ENCODE measurements at regions not wholly inside any gene's neighbourhood (a gene's known extent, or its start where the extent isn't known, plus 50 kb on each side); places are given as distances from the start of the nearest gene placed in this dataset.

DNA sequence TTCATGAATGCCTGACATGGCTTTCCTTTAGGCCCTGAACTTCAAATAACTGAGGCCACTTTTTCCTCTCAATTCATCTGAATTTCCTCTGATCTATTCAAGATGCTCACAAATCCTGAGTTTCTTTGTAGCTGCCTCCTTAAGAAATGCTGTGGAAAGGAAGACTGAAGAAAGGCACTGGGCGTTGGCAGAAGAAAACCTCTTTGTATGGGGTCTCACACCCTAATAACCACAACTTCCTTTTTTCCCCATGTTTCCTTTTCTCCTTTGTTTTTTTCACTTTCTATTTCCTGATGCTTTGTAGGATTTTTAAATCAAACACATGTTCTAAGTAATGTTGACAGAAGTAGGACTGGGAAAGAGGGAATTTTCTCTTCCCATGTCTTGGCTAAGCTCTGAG lies 447.4 kb downstream of the CMPK2 start:
- no peaks in the 10 kb centered on the region; the same call in 1 of the 2 replicates for H3K9me3 ChIP-seq (ENCODE audit: insufficient read depth, low read depth, low read length)
- no peak overlapping the region for H3K9ac ChIP-seq (ENCODE audit: low read depth, low read length)
- H3K4me3 ChIP-seq (ENCODE audit: low read length), result no peak overlapping the region
- no peaks in the 10 kb centered on the region; the same call in 1 of the 2 replicates for H3K4me1 ChIP-seq (ENCODE audit: insufficient read depth, low read length)
- H3K27me3 ChIP-seq (ENCODE audit: insufficient read depth, low read length), result no peaks in the 10 kb centered on the region
- H3K36me3 ChIP-seq (ENCODE audit: insufficient read depth, low read depth, low read length), result no peaks in the 10 kb centered on the region
- H3K27ac ChIP-seq (ENCODE audit: low read length), result no peak overlapping the region

DNA sequence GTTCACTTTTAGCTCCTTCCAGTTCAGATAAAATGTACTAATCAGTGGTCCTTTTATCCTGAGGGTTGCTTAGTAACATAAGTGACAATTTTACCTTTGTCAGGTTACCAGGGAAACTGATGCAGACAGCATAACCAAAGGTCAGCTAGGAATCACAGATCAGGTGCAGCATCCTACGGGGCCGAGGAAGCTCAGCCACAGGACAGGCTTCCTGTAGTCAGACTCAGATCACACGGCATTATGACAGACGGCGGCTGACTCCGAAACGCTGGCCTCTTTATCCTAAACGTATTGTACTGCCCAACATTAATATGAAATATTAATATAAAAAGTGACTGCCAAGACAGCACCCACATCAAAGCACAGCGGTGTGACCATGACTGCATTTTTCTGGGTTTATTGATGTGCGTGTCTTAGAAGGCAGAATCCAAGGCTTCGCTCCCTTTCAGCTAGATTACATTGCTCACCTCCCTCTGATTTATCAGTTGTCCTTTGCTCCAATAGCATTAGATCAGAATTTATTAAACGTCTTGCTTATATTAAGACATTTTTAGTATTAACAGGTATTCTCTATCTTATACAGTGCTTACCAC lies 444.5 kb downstream of the CMPK2 start:
- H3K9me3 ChIP-seq (ENCODE audit: insufficient read depth, low read depth, low read length), result no peaks in the 10 kb centered on the region; the same call in 1 of the 2 replicates

DNA sequence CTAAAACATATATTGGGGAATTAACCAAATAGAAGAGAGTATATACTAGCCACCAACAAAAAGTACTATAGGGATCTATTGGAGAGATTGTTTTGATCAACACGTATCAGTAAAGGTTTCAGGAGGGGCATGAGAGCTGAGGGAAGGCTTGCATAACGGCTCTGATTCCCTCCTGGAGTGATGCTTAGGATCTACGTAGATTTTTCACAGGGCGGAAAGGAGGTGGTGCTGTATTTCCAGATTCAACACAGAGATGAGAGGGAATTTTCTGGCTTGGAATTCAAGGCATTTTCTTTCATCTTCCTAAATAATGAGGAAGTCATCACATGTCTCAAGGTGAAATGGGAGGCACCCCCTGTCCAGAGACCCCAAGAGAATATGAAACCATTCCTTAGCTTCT lies 443.8 kb downstream of the CMPK2 start:
- H3K4me1 ChIP-seq (ENCODE audit: insufficient read depth, low read length), result no peaks in the 10 kb centered on the region; the same call in 1 of the 2 replicates
- no peak overlapping the region for H3K27ac ChIP-seq (ENCODE audit: low read length)
- no peak overlapping the region for H3K9ac ChIP-seq (ENCODE audit: low read depth, low read length)
- no peaks in the 10 kb centered on the region for H3K36me3 ChIP-seq (ENCODE audit: insufficient read depth, low read depth, low read length)
- no peaks in the 10 kb centered on the region for H3K27me3 ChIP-seq (ENCODE audit: insufficient read depth, low read length)
- H3K4me3 ChIP-seq (ENCODE audit: low read length), result no peak overlapping the region
- H3K9me3 ChIP-seq (ENCODE audit: insufficient read depth, low read depth, low read length), result no peaks in the 10 kb centered on the region; the same call in 1 of the 2 replicates

More for the DNA sequence above, 444.5 kb downstream of the CMPK2 start:
- Histone ChIP-seq H3K36me3 (ENCODE audit: insufficient read depth, low read depth, low read length) (no peaks in the 10 kb centered on the region), H3K27ac (ENCODE audit: low read length) (no peak overlapping the region), H3K9ac (ENCODE audit: low read depth, low read length) (no peak overlapping the region), H3K27me3 (ENCODE audit: insufficient read depth, low read length) (no peaks in the 10 kb centered on the region), H3K4me1 (ENCODE audit: insufficient read depth, low read length) (no peaks in the 10 kb centered on the region; the same call in 1 of the 2 replicates), H3K4me3 (ENCODE audit: low read length) (no peak overlapping the region)

DNA sequence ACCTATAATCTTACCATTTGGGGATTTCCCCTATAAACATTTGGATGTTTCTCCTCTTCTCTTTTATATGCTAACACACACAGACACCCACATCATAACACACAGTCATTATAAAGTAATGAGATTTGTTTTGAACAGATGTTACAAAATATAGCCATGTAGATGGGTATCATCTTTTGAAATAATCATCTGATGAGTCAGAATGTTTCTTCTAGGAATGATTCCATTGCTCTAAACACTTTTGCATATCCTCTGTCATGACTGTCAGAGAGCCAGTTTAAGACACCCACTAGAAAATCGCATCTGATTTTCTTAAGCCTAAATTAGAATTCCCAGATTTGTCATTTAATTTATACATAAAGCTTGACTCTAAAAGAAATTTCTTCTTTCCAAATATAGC lies 442.6 kb downstream of the CMPK2 start:
- H3K36me3 ChIP-seq (ENCODE audit: insufficient read depth, low read depth, low read length), result no peaks in the 10 kb centered on the region

DNA sequence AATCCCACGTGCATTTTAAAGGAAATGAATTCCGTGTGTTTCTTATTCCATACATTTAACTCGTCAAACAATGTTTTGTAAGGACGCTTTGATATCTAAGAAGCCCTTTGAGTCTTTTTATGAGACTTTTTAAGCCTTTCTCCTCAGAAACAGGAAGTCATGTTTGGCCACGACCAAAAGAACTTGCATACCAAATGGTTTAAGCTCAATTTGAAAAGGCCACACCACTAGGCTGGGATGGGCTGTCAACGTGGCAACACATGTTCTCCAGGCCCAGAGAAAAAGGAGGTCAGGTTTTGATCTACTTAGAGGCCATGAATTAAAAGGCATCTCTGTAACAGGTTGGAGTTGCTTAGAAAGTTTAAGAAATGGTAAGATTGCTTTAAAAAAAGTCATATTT lies 441.8 kb downstream of the CMPK2 start:
- Histone ChIP-seq H3K4me1 (ENCODE audit: insufficient read depth, low read length) (no peaks in the 10 kb centered on the region), H3K27ac (ENCODE audit: low read length) (no peak overlapping the region), H3K36me3 (ENCODE audit: insufficient read depth, low read depth, low read length) (no peaks in the 10 kb centered on the region), H3K4me3 (ENCODE audit: low read length) (no peak overlapping the region), H3K9ac (ENCODE audit: low read depth, low read length) (no peak overlapping the region), H3K27me3 (ENCODE audit: insufficient read depth, low read length) (no peaks in the 10 kb centered on the region), H3K9me3 (ENCODE audit: insufficient read depth, low read depth, low read length) (no peaks in the 10 kb centered on the region)

More for the DNA sequence above, 442.6 kb downstream of the CMPK2 start:
- H3K27ac ChIP-seq (ENCODE audit: low read length), result no peak overlapping the region
- H3K9ac ChIP-seq (ENCODE audit: low read depth, low read length), result no peak overlapping the region
- H3K4me3 ChIP-seq (ENCODE audit: low read length), result no peak overlapping the region
- H3K9me3 ChIP-seq (ENCODE audit: insufficient read depth, low read depth, low read length), result no peaks in the 10 kb centered on the region
- no peaks in the 10 kb centered on the region; the same call in 1 of the 2 replicates for H3K4me1 ChIP-seq (ENCODE audit: insufficient read depth, low read length)
- H3K27me3 ChIP-seq (ENCODE audit: insufficient read depth, low read length), result no peaks in the 10 kb centered on the region

DNA sequence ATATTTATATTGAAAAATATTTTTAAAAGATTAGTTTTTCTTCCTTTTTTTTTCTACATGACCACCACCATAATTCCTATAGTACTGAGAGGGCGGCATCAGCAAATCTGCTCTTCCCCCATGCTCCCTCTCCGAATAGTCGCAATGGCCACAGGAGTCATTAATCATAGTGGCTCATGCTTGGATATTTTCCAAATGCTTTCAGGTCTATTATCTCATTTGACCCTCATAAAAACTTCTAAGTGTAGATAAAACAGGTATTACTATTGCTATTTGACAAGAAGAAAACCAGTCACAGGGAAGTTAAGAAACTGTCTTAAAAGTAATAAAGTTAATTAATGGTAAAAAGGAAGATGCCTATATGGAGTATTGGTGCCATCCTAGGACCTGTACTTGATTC lies 440.7 kb downstream of the CMPK2 start:
- no peaks in the 10 kb centered on the region for H3K36me3 ChIP-seq (ENCODE audit: insufficient read depth, low read depth, low read length)
- no peak overlapping the region for H3K9ac ChIP-seq (ENCODE audit: low read depth, low read length)
- H3K27ac ChIP-seq (ENCODE audit: low read length), result no peak overlapping the region
- 0 out of 2 replicates have a peak, but pooled peaks cover 3% of the 10 kb centered on the region for H3K4me1 ChIP-seq (ENCODE audit: insufficient read depth, low read length)
- H3K4me3 ChIP-seq (ENCODE audit: low read length), result no peak overlapping the region
- H3K9me3 ChIP-seq (ENCODE audit: insufficient read depth, low read depth, low read length), result no peaks in the 10 kb centered on the region
- no peaks in the 10 kb centered on the region for H3K27me3 ChIP-seq (ENCODE audit: insufficient read depth, low read length)

DNA sequence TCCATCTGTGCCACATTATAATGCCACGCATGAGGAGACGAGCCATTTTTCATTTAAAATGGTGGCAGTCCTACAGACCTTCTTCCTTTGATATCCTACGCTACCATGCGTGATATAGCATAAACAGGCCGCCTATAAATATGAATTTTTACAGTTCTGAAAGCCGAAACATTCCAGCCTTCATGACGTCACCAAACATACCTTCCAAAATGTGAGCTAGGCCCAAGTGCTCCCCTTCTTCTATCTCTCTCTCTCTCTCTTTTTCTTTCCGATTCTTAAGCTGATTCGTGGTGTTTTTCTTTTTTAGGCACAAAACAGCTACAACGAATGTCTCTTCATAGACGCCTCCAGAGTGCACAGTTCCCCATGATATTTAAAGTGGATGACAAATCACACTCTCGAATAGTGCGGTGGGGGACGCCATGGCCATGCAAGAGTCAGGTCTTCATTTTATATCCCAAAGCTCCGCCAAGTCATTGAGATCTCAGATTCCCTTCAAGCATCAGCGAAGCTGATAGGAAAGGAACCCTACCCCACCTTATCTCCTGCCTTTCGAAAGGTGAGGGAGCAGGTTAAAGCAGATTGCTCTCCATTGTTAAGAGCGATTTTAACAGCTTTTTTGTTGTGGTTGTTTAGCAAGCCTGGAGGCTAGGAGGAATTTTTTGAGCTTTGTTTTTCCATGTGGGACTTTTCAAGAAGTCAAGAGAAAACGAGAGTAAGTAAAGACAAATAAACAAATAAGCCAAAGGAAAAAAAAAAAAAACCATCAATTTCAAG lies 436.3 kb downstream of the CMPK2 start:
- no peaks in the 10 kb centered on the region for H3K27me3 ChIP-seq (ENCODE audit: insufficient read depth, low read length)
- H3K4me3 ChIP-seq (ENCODE audit: low read length), result no peak overlapping the region

DNA sequence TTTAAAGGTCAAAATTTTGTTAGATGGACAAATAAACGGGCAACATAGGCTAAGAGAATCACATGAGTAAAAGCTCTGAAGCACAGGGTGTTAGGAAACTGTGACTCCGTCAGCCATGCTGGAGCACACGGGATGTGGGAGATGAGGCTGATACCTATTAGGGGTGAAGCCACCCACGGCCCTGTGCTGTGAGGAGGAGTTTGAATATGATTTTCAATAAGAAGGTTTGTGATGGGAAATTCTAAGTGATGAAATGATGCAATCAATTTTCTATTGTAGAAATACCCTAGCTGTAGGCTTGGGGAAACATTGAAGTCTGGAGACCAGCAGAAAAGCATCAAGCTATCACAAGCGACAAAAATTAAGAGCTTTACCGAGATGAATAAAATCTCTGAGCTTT lies 431.3 kb downstream of the CMPK2 start:
- Histone ChIP-seq H3K9me3 (ENCODE audit: insufficient read depth, low read depth, low read length) (no peaks in the 10 kb centered on the region), H3K4me3 (ENCODE audit: low read length) (no peak overlapping the region), H3K36me3 (ENCODE audit: insufficient read depth, low read depth, low read length) (no peaks in the 10 kb centered on the region), H3K4me1 (ENCODE audit: insufficient read depth, low read length) (0 out of 2 replicates have a peak, but pooled peaks cover 3% of the 10 kb centered on the region), H3K9ac (ENCODE audit: low read depth, low read length) (no peak overlapping the region), H3K27ac (ENCODE audit: low read length) (no peak overlapping the region), H3K27me3 (ENCODE audit: insufficient read depth, low read length) (no peaks in the 10 kb centered on the region)

More for the DNA sequence above, 436.3 kb downstream of the CMPK2 start:
- Histone ChIP-seq H3K9me3 (ENCODE audit: insufficient read depth, low read depth, low read length) (no peaks in the 10 kb centered on the region), H3K36me3 (ENCODE audit: insufficient read depth, low read depth, low read length) (no peaks in the 10 kb centered on the region), H3K4me1 (ENCODE audit: insufficient read depth, low read length) (0 out of 2 replicates have a peak, but pooled peaks cover 3% of the 10 kb centered on the region), H3K27ac (ENCODE audit: low read length) (no peak overlapping the region), H3K9ac (ENCODE audit: low read depth, low read length) (no peak overlapping the region)

DNA sequence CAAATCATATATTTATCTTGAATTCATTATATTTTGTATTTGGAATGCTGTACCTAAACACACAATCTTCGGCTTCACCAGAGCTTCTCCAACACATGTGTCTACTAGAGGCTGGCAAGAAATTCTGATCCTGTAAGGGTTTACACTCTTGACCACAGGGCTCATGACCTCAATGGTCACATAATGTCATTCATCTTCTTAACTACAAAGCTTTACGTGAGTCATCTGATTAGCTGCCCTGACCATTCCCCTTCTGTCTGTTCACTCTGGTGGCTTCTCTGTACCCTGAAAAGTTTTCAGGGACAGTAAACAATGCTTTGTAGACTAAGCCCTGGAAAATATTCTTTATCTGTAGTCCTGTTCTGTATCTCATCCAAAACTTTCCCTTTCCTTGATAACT lies 423.9 kb downstream of the CMPK2 start:
- Histone ChIP-seq H3K4me1 (ENCODE audit: insufficient read depth, low read length) (no peaks in the 10 kb centered on the region), H3K27ac (ENCODE audit: low read length) (no peak overlapping the region)

DNA sequence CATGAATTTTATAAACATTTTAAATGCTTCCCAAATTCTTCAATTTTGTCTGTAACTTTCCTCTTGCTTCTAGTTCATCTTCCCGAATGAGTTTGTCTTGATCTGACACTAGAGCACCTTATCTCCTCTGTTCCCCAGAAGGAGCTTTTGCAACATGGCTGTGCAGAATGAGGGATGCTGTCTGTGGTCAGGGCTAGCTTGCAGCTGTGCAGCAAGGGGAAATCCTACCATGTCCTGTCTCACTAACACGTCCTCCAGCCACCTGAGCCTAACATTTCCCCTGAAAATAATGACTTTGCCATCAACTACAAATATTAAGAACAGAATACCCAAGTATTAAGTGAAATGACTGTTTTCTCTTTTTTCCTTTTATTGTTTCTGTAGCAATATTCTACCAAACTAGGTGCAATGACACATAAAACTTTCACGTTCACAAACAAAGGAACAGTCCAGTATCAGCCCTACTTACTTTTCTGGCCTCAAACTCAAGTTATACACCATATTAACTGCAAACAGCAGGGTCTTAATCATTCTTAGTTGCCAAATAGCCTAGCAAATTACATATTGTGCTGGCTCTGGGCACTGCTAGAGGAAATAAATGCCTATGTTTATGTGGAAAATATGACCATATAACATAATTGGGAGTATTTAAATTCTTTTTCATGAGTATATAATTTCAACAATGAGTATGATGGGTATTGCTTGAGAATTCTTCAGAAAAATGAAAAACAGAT lies 423.3 kb downstream of the CMPK2 start:
- Histone ChIP-seq H3K27me3 (ENCODE audit: insufficient read depth, low read length) (no peaks in the 10 kb centered on the region), H3K27ac (ENCODE audit: low read length) (no peak overlapping the region), H3K36me3 (ENCODE audit: insufficient read depth, low read depth, low read length) (no peaks in the 10 kb centered on the region), H3K4me1 (ENCODE audit: insufficient read depth, low read length) (no peaks in the 10 kb centered on the region), H3K9ac (ENCODE audit: low read depth, low read length) (no peak overlapping the region), H3K9me3 (ENCODE audit: insufficient read depth, low read depth, low read length) (no peaks in the 10 kb centered on the region), H3K4me3 (ENCODE audit: low read length) (no peak overlapping the region)

More for the DNA sequence above, 423.9 kb downstream of the CMPK2 start:
- Histone ChIP-seq H3K9ac (ENCODE audit: low read depth, low read length) (no peak overlapping the region), H3K9me3 (ENCODE audit: insufficient read depth, low read depth, low read length) (no peaks in the 10 kb centered on the region), H3K36me3 (ENCODE audit: insufficient read depth, low read depth, low read length) (no peaks in the 10 kb centered on the region), H3K27me3 (ENCODE audit: insufficient read depth, low read length) (no peaks in the 10 kb centered on the region), H3K4me3 (ENCODE audit: low read length) (no peak overlapping the region)

DNA sequence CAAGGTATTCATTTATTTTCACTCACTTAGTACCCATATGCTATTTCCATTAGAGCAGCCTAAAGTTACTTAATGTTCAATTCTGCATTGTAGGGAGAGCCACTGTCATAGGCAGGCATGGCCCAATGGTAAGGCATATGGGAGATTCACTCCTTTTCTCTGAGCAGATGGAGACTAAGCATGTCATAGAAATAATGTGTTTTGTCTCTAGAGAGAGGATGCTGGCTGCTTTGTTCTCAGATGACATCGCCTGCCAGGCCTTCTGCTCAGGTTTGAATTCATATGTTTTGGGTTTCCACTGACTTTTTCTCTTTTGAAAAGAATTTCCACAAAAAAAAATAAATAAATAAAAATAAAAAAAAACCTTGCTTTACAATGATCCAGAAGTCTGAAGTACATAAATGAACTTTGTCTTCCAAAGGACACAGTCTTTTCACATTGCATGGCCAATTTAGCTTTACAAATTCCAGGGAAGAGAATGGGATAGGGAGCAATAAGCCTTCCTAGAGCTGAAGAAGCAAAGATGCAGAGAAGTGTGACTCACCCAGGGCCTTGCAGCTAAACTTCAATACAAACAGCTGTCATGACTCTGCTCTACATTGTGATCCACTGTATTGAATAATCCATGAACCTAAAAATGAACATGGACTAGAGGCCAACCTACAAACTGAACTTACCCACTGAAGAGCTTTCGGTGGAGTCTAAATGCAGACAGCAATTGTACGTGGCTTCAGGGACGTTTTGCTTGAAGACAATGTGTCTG lies 422.5 kb downstream of the CMPK2 start:
- Histone ChIP-seq H3K9me3 (ENCODE audit: insufficient read depth, low read depth, low read length) (no peaks in the 10 kb centered on the region), H3K27me3 (ENCODE audit: insufficient read depth, low read length) (no peaks in the 10 kb centered on the region), H3K36me3 (ENCODE audit: insufficient read depth, low read depth, low read length) (no peaks in the 10 kb centered on the region), H3K4me3 (ENCODE audit: low read length) (no peak overlapping the region), H3K27ac (ENCODE audit: low read length) (no peak overlapping the region), H3K4me1 (ENCODE audit: insufficient read depth, low read length) (no peaks in the 10 kb centered on the region), H3K9ac (ENCODE audit: low read depth, low read length) (no peak overlapping the region)
